ENCODE measurements at regions not wholly inside any gene's neighbourhood (a gene's known extent, or its start where the extent isn't known, plus 50 kb on each side); places are given as distances from the start of the nearest gene placed in this dataset.

DNA sequence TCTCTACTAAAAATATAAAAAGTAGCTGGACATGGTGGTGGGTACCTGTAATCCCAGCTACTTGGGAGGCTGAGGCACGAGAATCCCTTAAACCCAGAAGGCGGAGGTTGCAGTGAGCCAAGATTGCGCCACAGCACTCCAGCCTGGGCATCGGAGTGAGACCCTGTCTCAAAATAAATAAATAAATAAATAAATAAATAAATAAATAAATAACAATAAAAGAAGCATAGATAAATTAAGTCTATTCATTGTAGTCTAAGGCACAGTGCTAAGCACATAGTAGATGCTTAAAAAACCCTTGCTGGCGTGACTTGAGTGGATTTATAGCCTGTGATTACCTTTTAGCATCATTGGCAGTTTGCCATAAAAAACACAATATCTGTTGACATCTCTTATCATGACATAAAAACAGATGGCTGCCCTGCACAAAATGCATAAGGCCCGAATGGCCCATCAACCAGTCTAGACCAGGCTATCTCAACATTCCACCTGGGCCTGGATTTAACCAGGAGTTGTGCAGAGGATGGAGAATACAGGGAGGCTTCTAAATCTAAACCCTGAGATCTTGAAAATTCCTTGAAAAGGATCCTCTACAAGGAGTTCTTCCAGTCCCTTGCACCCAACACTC, 94.9 kb downstream of the PRLHR start:
- Histone ChIP-seq H3K9me3 (ENCODE audit: control insufficient read depth, insufficient read depth, low read depth, low read length) (no peaks in the 10 kb centered on the region), H3K4me3 (ENCODE audit: low read depth in 2 of 2, low read length in 2 of 2) (no peak overlapping the region), H3K27me3 (ENCODE audit: control insufficient read depth, insufficient read depth, low read length) (peaks cover 2% of the 10 kb centered on the region; the same call in 1 of the 2 replicates), H3K4me1 (ENCODE audit: control insufficient read depth, insufficient read depth, low read length) (no peaks in the 10 kb centered on the region), H3K27ac (ENCODE audit: low read length) (no peak overlapping the region), H3K36me3 (ENCODE audit: control insufficient read depth, insufficient read depth, low read length) (no peaks in the 10 kb centered on the region)
- DNase-seq (ENCODE audit: low read depth, low spot score) = no peak
- TF ChIP-seq SIN3A (IDR thresholded peaks at IDR 0.05; ENCODE audit: borderline replicate concordance, insufficient read depth, low read depth, low read length) (no peak), POLR2AphosphoS5 (IDR thresholded peaks at IDR 0.05; ENCODE audit: low read depth, low read length) (no peak), TCF7L2 (IDR thresholded peaks at IDR 0.05; ENCODE audit: low read depth, low read length) (no peak)
- TF ChIP-seq, protein P1, sequence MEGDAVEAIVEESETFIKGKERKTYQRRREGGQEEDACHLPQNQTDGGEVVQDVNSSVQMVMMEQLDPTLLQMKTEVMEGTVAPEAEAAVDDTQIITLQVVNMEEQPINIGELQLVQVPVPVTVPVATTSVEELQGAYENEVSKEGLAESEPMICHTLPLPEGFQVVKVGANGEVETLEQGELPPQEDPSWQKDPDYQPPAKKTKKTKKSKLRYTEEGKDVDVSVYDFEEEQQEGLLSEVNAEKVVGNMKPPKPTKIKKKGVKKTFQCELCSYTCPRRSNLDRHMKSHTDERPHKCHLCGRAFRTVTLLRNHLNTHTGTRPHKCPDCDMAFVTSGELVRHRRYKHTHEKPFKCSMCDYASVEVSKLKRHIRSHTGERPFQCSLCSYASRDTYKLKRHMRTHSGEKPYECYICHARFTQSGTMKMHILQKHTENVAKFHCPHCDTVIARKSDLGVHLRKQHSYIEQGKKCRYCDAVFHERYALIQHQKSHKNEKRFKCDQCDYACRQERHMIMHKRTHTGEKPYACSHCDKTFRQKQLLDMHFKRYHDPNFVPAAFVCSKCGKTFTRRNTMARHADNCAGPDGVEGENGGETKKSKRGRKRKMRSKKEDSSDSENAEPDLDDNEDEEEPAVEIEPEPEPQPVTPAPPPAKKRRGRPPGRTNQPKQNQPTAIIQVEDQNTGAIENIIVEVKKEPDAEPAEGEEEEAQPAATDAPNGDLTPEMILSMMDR (IDR thresholded peaks at IDR 0.05) = no peak
- TF ChIP-seq, protein P2, sequence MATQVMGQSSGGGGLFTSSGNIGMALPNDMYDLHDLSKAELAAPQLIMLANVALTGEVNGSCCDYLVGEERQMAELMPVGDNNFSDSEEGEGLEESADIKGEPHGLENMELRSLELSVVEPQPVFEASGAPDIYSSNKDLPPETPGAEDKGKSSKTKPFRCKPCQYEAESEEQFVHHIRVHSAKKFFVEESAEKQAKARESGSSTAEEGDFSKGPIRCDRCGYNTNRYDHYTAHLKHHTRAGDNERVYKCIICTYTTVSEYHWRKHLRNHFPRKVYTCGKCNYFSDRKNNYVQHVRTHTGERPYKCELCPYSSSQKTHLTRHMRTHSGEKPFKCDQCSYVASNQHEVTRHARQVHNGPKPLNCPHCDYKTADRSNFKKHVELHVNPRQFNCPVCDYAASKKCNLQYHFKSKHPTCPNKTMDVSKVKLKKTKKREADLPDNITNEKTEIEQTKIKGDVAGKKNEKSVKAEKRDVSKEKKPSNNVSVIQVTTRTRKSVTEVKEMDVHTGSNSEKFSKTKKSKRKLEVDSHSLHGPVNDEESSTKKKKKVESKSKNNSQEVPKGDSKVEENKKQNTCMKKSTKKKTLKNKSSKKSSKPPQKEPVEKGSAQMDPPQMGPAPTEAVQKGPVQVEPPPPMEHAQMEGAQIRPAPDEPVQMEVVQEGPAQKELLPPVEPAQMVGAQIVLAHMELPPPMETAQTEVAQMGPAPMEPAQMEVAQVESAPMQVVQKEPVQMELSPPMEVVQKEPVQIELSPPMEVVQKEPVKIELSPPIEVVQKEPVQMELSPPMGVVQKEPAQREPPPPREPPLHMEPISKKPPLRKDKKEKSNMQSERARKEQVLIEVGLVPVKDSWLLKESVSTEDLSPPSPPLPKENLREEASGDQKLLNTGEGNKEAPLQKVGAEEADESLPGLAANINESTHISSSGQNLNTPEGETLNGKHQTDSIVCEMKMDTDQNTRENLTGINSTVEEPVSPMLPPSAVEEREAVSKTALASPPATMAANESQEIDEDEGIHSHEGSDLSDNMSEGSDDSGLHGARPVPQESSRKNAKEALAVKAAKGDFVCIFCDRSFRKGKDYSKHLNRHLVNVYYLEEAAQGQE (IDR thresholded peaks at IDR 0.05; ENCODE audit: insufficient read depth in 1 of 2, low read depth in 2 of 2, low read length in 1 of 2) = no peak
- no TSS peak for BruUV-seq (replicated peaks)
- ATAC-seq = no peak
- ChIA-PET POLR2A (no interaction called here), CTCF (no interaction called here)
- intact Hi-C loops (cut with micrococcal nuclease; ENCODE audit: unreplicated experiment) (no loop called here), in situ Hi-C loops (cut with HindIII; ENCODE audit: low pct_unique_long_range_greater_than_20kb, low sequenced_read_pairs) (no loop called here)

DNA sequence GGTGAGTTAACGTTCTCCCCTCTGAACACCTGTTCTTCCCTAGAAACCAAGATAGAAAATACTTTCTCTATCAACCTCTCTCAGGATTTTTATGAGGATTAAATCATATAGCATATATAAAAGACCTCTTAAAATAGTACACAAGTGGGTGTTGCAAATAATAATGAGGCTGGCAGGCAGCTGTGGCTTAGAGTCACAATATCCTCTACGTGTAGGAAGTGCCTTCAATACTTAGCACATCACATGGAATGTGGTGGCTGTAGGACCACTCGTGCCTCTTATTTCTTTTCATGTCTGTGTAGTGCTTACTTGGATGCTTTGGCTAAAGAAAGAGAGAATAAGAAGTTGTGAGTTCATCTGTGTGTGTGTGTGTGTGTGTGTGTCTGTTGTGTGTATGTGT, 96.3 kb downstream of the PRLHR start:
- peaks cover 2% of the 10 kb centered on the region; the same call in 1 of the 2 replicates for H3K27me3 ChIP-seq (ENCODE audit: control insufficient read depth, insufficient read depth, low read length)
- H3K27ac ChIP-seq (ENCODE audit: low read length) = no peak overlapping the region
- in situ Hi-C loops (cut with HindIII; ENCODE audit: low pct_unique_long_range_greater_than_20kb, low sequenced_read_pairs) = no loop called here
- H3K9me3 ChIP-seq (ENCODE audit: control insufficient read depth, insufficient read depth, low read depth, low read length) = no peaks in the 10 kb centered on the region
- no peaks in the 10 kb centered on the region for H3K36me3 ChIP-seq (ENCODE audit: control insufficient read depth, insufficient read depth, low read length)
- TF ChIP-seq SIN3A (IDR thresholded peaks at IDR 0.05; ENCODE audit: borderline replicate concordance, insufficient read depth, low read depth, low read length) (no peak), POLR2AphosphoS5 (IDR thresholded peaks at IDR 0.05; ENCODE audit: low read depth, low read length) (no peak), TCF7L2 (IDR thresholded peaks at IDR 0.05; ENCODE audit: low read depth, low read length) (no peak)
- TF ChIP-seq, protein P2 (IDR thresholded peaks at IDR 0.05; ENCODE audit: insufficient read depth in 1 of 2, low read depth in 2 of 2, low read length in 1 of 2) = no peak
- TF ChIP-seq, protein P1 (IDR thresholded peaks at IDR 0.05) = no peak
- CTCF ChIA-PET = interaction anchor here (0.7 kb wide), 2 partner anchors 168 to 453 kb away, joined by 3 to 6 read pairs; no protein-coding TSS in a partner anchor
- no peaks in the 10 kb centered on the region for H3K4me1 ChIP-seq (ENCODE audit: control insufficient read depth, insufficient read depth, low read length)
- intact Hi-C loops (cut with micrococcal nuclease; ENCODE audit: unreplicated experiment) = no loop called here
- BruUV-seq (replicated peaks) = no TSS peak
- POLR2A ChIA-PET = no interaction called here
- H3K4me3 ChIP-seq (ENCODE audit: low read depth in 2 of 2, low read length in 2 of 2) = no peak overlapping the region
- ATAC-seq = no peak
- no peak for DNase-seq (ENCODE audit: low read depth, low spot score)
